Neuronal stem cell (in vitro differentiated cells): ENCODE measurements at regions not wholly inside any gene's neighbourhood (a gene's known extent, or its start where the extent isn't known, plus 50 kb on each side); places are given as distances from the start of the nearest gene placed in this dataset.

Experiments
- DNase-seq: peaks from one replicate; pipeline ENCODE4 v3.0.0-alpha.2; 2013; ENCODE audit warnings: low spot score
- H2AFZ ChIP-seq: one replicate; pipeline ENCODE4 v1.6.1; 2013; ENCODE audit warnings: mild to moderate bottlenecking, low read length, inconsistent platforms
- H2AK5ac ChIP-seq: 2 replicates; pipeline ENCODE4 v1.6.1; 2013; ENCODE audit warnings: low read depth, mild to moderate bottlenecking, inconsistent platforms, low read length, moderate library complexity, mixed read lengths
- H2BK120ac ChIP-seq: 2 replicates; pipeline ENCODE4 v1.6.1; 2013; ENCODE audit warnings: low read depth, mild to moderate bottlenecking, inconsistent platforms, low read length, moderate library complexity, mixed read lengths
- H2BK12ac ChIP-seq: one replicate; pipeline ENCODE4 v1.6.1; 2013; ENCODE audit warnings: low read length, inconsistent platforms
- H2BK15ac ChIP-seq: 2 replicates; pipeline ENCODE4 v1.6.1; 2013; ENCODE audit warnings: mild to moderate bottlenecking, low read length, inconsistent platforms, mixed read lengths
- H2BK5ac ChIP-seq: one replicate; pipeline ENCODE4 v1.6.1; 2013; ENCODE audit warnings: inconsistent platforms, mild to moderate bottlenecking, low read length, moderate library complexity
- H3K14ac ChIP-seq: one replicate; pipeline ENCODE4 v1.6.1; 2013; ENCODE audit warnings: low read length, inconsistent platforms
- H3K18ac ChIP-seq: 2 replicates; pipeline ENCODE4 v1.6.1; 2013; ENCODE audit warnings: low read length, inconsistent platforms
- H3K23ac ChIP-seq: 2 replicates; pipeline ENCODE4 v1.6.1; 2013; ENCODE audit warnings: low read depth, mild to moderate bottlenecking, mixed read lengths, low read length, inconsistent platforms; ENCODE audit not compliant: poor library complexity
- H3K27ac ChIP-seq: replicated peaks from 3 replicates; pipeline ENCODE4 v1.5.1; 2013; ENCODE audit warnings: low read length, inconsistent platforms
- H3K27me3 ChIP-seq, 3 experiments: 2 replicates each; pipeline ENCODE4 v1.6.1; 2013; ENCODE audit warnings: low read length in 3 of 3, mild to moderate bottlenecking in 2 of 3, inconsistent platforms in 1 of 3, low read depth in 1 of 3, mixed read lengths in 1 of 3, moderate library complexity in 1 of 3; ENCODE audit not compliant: control insufficient read depth in 3 of 3, insufficient read depth in 3 of 3
- H3K36me3 ChIP-seq, 2 donors: replicated peaks in 1 of 2; 2 replicates each; pipeline ENCODE4 v1.6.1; 2013; ENCODE audit warnings: low read length in 2 of 2; ENCODE audit not compliant: control insufficient read depth in 2 of 2, insufficient read depth in 2 of 2
- H3K4ac ChIP-seq: 2 replicates; pipeline ENCODE4 v1.6.1; 2013; ENCODE audit warnings: inconsistent platforms, mild to moderate bottlenecking, low read length, moderate library complexity
- H3K4me1 ChIP-seq, 2 donors: 1 replicate in 1 of 2; 2 replicates in 1 of 2; pipeline ENCODE4 v1.6.1; 2013; ENCODE audit warnings: low read length in 2 of 2, low read depth in 1 of 2; ENCODE audit not compliant: control insufficient read depth in 2 of 2, insufficient read depth in 1 of 2
- H3K4me2 ChIP-seq: one replicate; pipeline ENCODE4 v1.6.1; 2013; ENCODE audit warnings: mild to moderate bottlenecking, low read length, inconsistent platforms; ENCODE audit not compliant: insufficient read depth, poor library complexity, severe bottlenecking
- H3K4me3 ChIP-seq, 2 donors: 2 replicates each; pipeline ENCODE4 v1.5.1; 2013; ENCODE audit warnings: low read length in 2 of 2, mild to moderate bottlenecking in 2 of 2, inconsistent platforms in 1 of 2, moderate library complexity in 1 of 2
- H3K79me1 ChIP-seq: one replicate; pipeline ENCODE4 v1.6.1; 2013; ENCODE audit warnings: low read depth, mild to moderate bottlenecking, inconsistent platforms, low read length, moderate library complexity
- H3K9ac ChIP-seq: one replicate; pipeline ENCODE4 v1.6.1; 2013; ENCODE audit warnings: mild to moderate bottlenecking, low read depth, low read length, inconsistent platforms; ENCODE audit not compliant: poor library complexity
- H3K9me3 ChIP-seq, 2 donors: replicated peaks in 1 of 2; 2 replicates each; pipeline versions ENCODE3 to v1.6.1; 2013; ENCODE audit warnings: low read length in 2 of 2, mild to moderate bottlenecking in 2 of 2, inconsistent platforms in 1 of 2, low read depth in 1 of 2, mixed read lengths in 1 of 2, moderate library complexity in 1 of 2; ENCODE audit not compliant: control insufficient read depth in 2 of 2, insufficient read depth in 1 of 2
- H4K8ac ChIP-seq: one replicate; pipeline ENCODE4 v1.6.1; 2013; ENCODE audit warnings: low read depth, mild to moderate bottlenecking, inconsistent platforms, low read length, moderate library complexity
- H4K91ac ChIP-seq: one replicate; pipeline ENCODE4 v1.6.1; 2013; ENCODE audit warnings: low read length, low read depth, mild to moderate bottlenecking, inconsistent platforms; ENCODE audit not compliant: poor library complexity
- WGBS, 2 donors: extraction: QIAGEN DNeasy Blood & Tissue Kit; methylation state at CpG; one replicate each; pipeline ENCODE4 v1.1.7; 2013; ENCODE audit warnings: missing lambda C conversion rate in 2 of 2, mixed read lengths in 1 of 2; ENCODE audit not compliant: insufficient read length in 2 of 2, insufficient replicate concordance in 1 of 2; ENCODE audit errors: extremely low coverage in 2 of 2; 5-methylcytosine and 5-hydroxymethylcytosine counted together

DNA sequence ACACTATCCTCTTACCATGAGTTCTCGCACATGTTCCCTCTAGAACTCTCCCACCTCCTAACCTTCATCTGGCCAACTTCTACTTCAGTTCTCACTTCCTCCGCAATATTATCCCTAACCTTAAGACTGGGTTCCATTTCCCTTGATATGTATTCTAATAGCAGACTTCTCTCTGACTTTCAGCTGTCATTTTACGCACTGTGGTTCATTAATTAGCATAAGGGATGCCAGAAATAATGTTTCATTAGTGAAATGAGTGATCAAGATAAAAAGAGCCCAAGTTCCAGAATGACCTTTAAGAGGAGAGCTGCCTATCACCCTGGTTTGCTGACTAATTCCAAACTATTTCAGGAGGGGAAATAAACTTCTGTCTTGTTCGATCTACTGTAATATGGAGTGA is 108.6 kb upstream of the CCDC150 start:
- H2BK15ac ChIP-seq = no peak overlapping the region

DNA sequence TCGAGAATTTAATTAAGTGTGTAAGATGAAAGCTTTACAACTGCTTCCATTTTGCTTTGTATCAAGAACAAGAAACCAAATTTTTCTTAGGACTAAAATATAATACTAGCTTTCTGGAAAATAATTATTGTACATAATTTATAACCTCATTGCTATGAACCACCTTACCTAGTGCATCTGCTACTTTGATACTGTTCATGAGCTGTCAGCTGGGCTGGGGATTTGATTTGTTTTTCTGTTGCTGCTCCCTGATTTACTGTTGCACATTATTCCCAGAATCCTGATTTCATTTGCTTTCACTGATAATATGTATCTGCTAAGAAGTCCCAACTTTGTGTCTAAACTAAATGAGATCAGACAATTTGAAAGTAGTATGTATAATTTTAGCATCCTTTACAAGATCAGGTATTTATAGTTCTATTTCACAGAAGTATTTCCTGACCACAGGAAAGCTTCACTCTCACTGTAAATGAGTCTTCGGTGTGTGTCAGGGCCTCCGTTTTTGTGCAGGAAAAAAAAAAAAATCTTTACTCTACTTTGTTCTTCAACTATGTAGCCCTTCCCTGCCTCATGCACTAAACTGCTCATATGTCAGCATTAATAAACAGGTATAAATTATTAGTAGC is 105.6 kb upstream of the CCDC150 start:
- Histone ChIP-seq H2AFZ (no peak overlapping the region), H3K79me1 (no peaks in the 10 kb centered on the region), H3K27me3 (no peaks in the 10 kb centered on the region), H3K9ac (no peak overlapping the region), H2BK120ac (no peak overlapping the region), H3K4me3 (no peak overlapping the region), H4K8ac (no peak overlapping the region), H2AK5ac (no peak overlapping the region), H2BK5ac (no peak overlapping the region), H3K4ac (no peak overlapping the region), H3K14ac (no peak overlapping the region), H3K9me3 (no peaks in the 10 kb centered on the region), H3K4me1 (no peaks in the 10 kb centered on the region), H3K27ac (no peak overlapping the region), H3K36me3 (no peaks in the 10 kb centered on the region), H3K18ac (no peak overlapping the region), H2BK15ac (no peak overlapping the region), H3K4me2 (no peak overlapping the region), H2BK12ac (no peak overlapping the region), H3K23ac (no peak overlapping the region), H4K91ac (no peak overlapping the region)
- no CpG with 5 or more reads among the region's 3 CpGs for WGBS, 2 donors
- no peak for DNase-seq

More for the DNA sequence above, 108.6 kb upstream of the CCDC150 start:
- H2AK5ac ChIP-seq = no peak overlapping the region
- H3K4me1 ChIP-seq = peaks cover 0 to 4% of the 10 kb centered on the region in 2 donors
- H3K9me3 ChIP-seq = no peaks in the 10 kb centered on the region
- H2AFZ ChIP-seq = no peak overlapping the region
- no peak overlapping the region for H3K4me2 ChIP-seq
- no peak overlapping the region for H4K8ac ChIP-seq
- no peaks in the 10 kb centered on the region for H3K27me3 ChIP-seq
- no peak overlapping the region for H3K27ac ChIP-seq
- no CpG with 5 or more reads among the region's 4 CpGs for WGBS, 2 donors
- H3K9ac ChIP-seq = no peak overlapping the region
- no peak overlapping the region for H4K91ac ChIP-seq
- no peak overlapping the region for H2BK12ac ChIP-seq
- no peaks in the 10 kb centered on the region for H3K79me1 ChIP-seq
- no peak overlapping the region for H3K14ac ChIP-seq
- H3K4ac ChIP-seq = no peak overlapping the region
- H2BK5ac ChIP-seq = no peak overlapping the region
- no peaks in the 10 kb centered on the region for H3K36me3 ChIP-seq
- no peak for DNase-seq
- no peak overlapping the region for H3K18ac ChIP-seq
- H2BK120ac ChIP-seq = no peak overlapping the region
- H3K23ac ChIP-seq = no peak overlapping the region
- H3K4me3 ChIP-seq = no peak overlapping the region

DNA sequence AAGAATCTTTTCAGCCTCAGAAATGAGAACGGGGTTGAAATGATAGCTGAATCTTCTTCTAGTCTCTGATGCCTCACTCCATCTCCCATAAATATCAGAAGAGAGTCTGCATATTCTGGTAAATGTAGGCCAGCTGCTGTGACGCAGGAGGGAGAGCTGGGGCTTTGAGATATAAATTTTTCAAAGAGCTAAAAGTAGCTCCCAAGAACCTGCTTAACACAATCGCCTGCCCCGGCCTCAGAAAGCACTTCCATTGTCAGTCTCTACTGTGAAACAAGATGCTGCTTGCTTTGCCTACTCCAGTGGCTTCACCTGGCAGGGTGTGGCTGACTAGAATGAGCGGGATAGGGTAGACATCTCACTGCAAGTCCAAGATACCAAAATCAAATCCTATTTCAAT is 105.0 kb upstream of the CCDC150 start:
- H2AK5ac ChIP-seq = no peak overlapping the region
- no peak overlapping the region for H4K8ac ChIP-seq
- H2BK5ac ChIP-seq = no peak overlapping the region
- no peak overlapping the region for H3K4me3 ChIP-seq
- no peaks in the 10 kb centered on the region for H3K79me1 ChIP-seq
- H2BK15ac ChIP-seq = no peak overlapping the region
- H2AFZ ChIP-seq = no peak overlapping the region
- H3K4me2 ChIP-seq = no peak overlapping the region
- H3K9ac ChIP-seq = no peak overlapping the region
- no peak overlapping the region for H3K27ac ChIP-seq
- H3K27me3 ChIP-seq = no peaks in the 10 kb centered on the region
- no peaks in the 10 kb centered on the region for H3K4me1 ChIP-seq
- WGBS, 2 donors = no CpG with 5 or more reads among the region's 5 CpGs
- no peak overlapping the region for H3K18ac ChIP-seq
- H3K23ac ChIP-seq = no peak overlapping the region
- no peaks in the 10 kb centered on the region for H3K9me3 ChIP-seq
- no peak overlapping the region for H2BK120ac ChIP-seq
- no peak overlapping the region for H2BK12ac ChIP-seq
- no peak overlapping the region for H4K91ac ChIP-seq
- no peaks in the 10 kb centered on the region for H3K36me3 ChIP-seq
- H3K14ac ChIP-seq = no peak overlapping the region
- DNase-seq = no peak
- no peak overlapping the region for H3K4ac ChIP-seq

DNA sequence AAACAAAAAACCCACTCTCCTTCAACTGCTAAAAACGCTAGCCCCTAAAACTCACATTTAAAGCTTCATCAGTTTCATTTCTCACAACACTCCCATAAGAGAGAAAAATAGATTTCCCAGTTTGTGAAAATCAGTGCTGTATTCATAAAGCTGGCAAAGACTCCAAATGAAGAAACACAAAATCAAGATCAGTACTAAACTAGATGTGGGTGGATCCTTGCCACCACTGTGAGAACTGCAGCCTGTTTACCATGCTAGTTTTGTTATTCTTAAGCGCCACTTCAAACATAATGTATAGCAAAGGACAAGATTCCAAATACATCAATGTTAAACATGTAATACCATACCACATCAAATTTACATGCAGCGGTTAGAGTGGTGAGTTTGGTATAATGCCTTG is 104.5 kb upstream of the CCDC150 start:
- no peak overlapping the region for H3K4me2 ChIP-seq
- H2BK15ac ChIP-seq = no peak overlapping the region
- no peak overlapping the region for H4K8ac ChIP-seq
- H3K18ac ChIP-seq = no peak overlapping the region
- H3K4ac ChIP-seq = no peak overlapping the region
- H3K36me3 ChIP-seq = no peaks in the 10 kb centered on the region
- no peak overlapping the region for H3K9ac ChIP-seq
- no peak overlapping the region for H2BK120ac ChIP-seq
- H3K23ac ChIP-seq = no peak overlapping the region
- H4K91ac ChIP-seq = no peak overlapping the region
- H3K4me3 ChIP-seq = no peak overlapping the region
- H3K4me1 ChIP-seq = no peaks in the 10 kb centered on the region
- H2BK5ac ChIP-seq = no peak overlapping the region
- H2AK5ac ChIP-seq = no peak overlapping the region
- no peak overlapping the region for H3K14ac ChIP-seq
- no peaks in the 10 kb centered on the region for H3K27me3 ChIP-seq
- 100% methylated on average over 1 of the region's 3 CpGs; no CpG with 5 or more reads in 1 of the 2 donors for WGBS, 2 donors
- no peak for DNase-seq
- H3K9me3 ChIP-seq = no peaks in the 10 kb centered on the region
- no peaks in the 10 kb centered on the region for H3K79me1 ChIP-seq
- no peak overlapping the region for H2BK12ac ChIP-seq
- H2AFZ ChIP-seq = no peak overlapping the region
- H3K27ac ChIP-seq = no peak overlapping the region
